H9 (cell line): ENCODE measurements at regions not wholly inside any gene's neighbourhood (a gene's known extent, or its start where the extent isn't known, plus 50 kb on each side); places are given as distances from the start of the nearest gene placed in this dataset.
"Not testable (repeated sequence)": the region's sequence is repeated elsewhere in the genome, so short reads cannot be mapped to it uniquely, and the experiment has no call there.

ENCODE experiments used
- DNase-seq: peaks from one replicate; pipeline ENCODE4 v3.0.0-alpha.2; 2017
- H2AFZ ChIP-seq: one replicate; pipeline ENCODE4 v1.6.1; 2013; ENCODE audit warnings: mild to moderate bottlenecking, low read length, control low read depth, moderate library complexity
- H2AK5ac ChIP-seq: 2 replicates; pipeline ENCODE4 v1.6.1; 2013; ENCODE audit warnings: low read length, control low read depth, mixed read lengths; ENCODE audit not compliant: insufficient read length
- H2BK120ac ChIP-seq: one replicate; pipeline ENCODE4 v1.6.1; 2013; ENCODE audit warnings: low read depth, mild to moderate bottlenecking, low read length, control low read depth, inconsistent platforms; ENCODE audit not compliant: poor library complexity, severe bottlenecking
- H2BK12ac ChIP-seq: 2 replicates; pipeline ENCODE4 v1.6.1; 2013; ENCODE audit warnings: low read length, control low read depth, mixed read lengths, low read depth; ENCODE audit not compliant: insufficient read length
- H2BK15ac ChIP-seq: 2 replicates; pipeline ENCODE4 v1.6.1; 2013; ENCODE audit warnings: low read depth, low read length, control low read depth
- H2BK20ac ChIP-seq: one replicate; pipeline ENCODE4 v1.6.1; 2013; ENCODE audit warnings: low read depth, mild to moderate bottlenecking, low read length, control low read depth, inconsistent platforms; ENCODE audit not compliant: poor library complexity, severe bottlenecking
- H2BK5ac ChIP-seq: 2 replicates; pipeline ENCODE4 v1.6.1; 2013; ENCODE audit warnings: low read length, control low read depth, mixed read lengths; ENCODE audit not compliant: insufficient read length
- H3K14ac ChIP-seq: 2 replicates; pipeline ENCODE4 v1.6.1; 2013; ENCODE audit warnings: low read length, control low read depth; ENCODE audit not compliant: insufficient read depth
- H3K18ac ChIP-seq: 2 replicates; pipeline ENCODE4 v1.6.1; 2013; ENCODE audit warnings: low read depth, mild to moderate bottlenecking, mixed read lengths, low read length, control low read depth; ENCODE audit not compliant: insufficient read length
- H3K23ac ChIP-seq: 2 replicates; pipeline ENCODE4 v1.6.1; 2013; ENCODE audit warnings: low read length, control low read depth, mixed read lengths, low read depth; ENCODE audit not compliant: insufficient read length
- H3K23me2 ChIP-seq: 2 replicates; pipeline ENCODE4 v1.6.1; 2013; ENCODE audit warnings: low read depth, mild to moderate bottlenecking, mixed read lengths, low read length, control low read depth; ENCODE audit not compliant: insufficient read length, poor library complexity, severe bottlenecking
- H3K27ac ChIP-seq: 2 replicates; pipeline ENCODE4 v1.5.1; 2013; ENCODE audit warnings: low read length, control low read depth, mixed read lengths, low read depth; ENCODE audit not compliant: insufficient read length
- H3K27me3 ChIP-seq: 2 replicates; pipeline ENCODE4 v1.6.1; 2013; ENCODE audit warnings: low read length, control low read depth, inconsistent platforms; ENCODE audit not compliant: insufficient read depth
- H3K4ac ChIP-seq: 2 replicates; pipeline ENCODE4 v1.6.1; 2013; ENCODE audit warnings: low read depth, mild to moderate bottlenecking, control low read depth, inconsistent platforms, low read length, moderate library complexity
- H3K4me1 ChIP-seq: 2 replicates; pipeline ENCODE4 v1.6.1; 2013; ENCODE audit warnings: low read length, control low read depth, inconsistent platforms; ENCODE audit not compliant: insufficient read depth
- H3K4me2 ChIP-seq: 2 replicates; pipeline ENCODE4 v1.6.1; 2013; ENCODE audit warnings: low read length, control low read depth, mixed read lengths; ENCODE audit not compliant: insufficient read length, insufficient read depth
- H3K56ac ChIP-seq: 2 replicates; pipeline ENCODE4 v1.6.1; 2013; ENCODE audit warnings: low read depth, mild to moderate bottlenecking, mixed read lengths, low read length, control low read depth; ENCODE audit not compliant: insufficient read length
- H3K79me1 ChIP-seq: 2 replicates; pipeline ENCODE4 v1.6.1; 2013; ENCODE audit warnings: low read depth, mild to moderate bottlenecking, moderate library complexity, low read length, control low read depth, inconsistent platforms; ENCODE audit not compliant: insufficient read depth, poor library complexity, severe bottlenecking
- H3K79me2 ChIP-seq: 2 replicates; pipeline ENCODE4 v1.6.1; 2013; ENCODE audit warnings: low read length, control low read depth, inconsistent platforms; ENCODE audit not compliant: insufficient read depth
- H3K9ac ChIP-seq: 2 replicates; pipeline ENCODE4 v1.6.1; 2013; ENCODE audit warnings: low read length, control low read depth, mixed read lengths; ENCODE audit not compliant: insufficient read length; ENCODE audit errors: extremely low read depth
- H3K9me3 ChIP-seq: one replicate; pipeline ENCODE4 v1.6.1; 2013; ENCODE audit warnings: low read depth, low read length, inconsistent platforms; ENCODE audit not compliant: control insufficient read depth
- H3T11ph ChIP-seq: one replicate; pipeline ENCODE4 v1.6.1; 2013; ENCODE audit warnings: mild to moderate bottlenecking, low read length, control low read depth, inconsistent platforms
- H4K20me1 ChIP-seq: one replicate; pipeline ENCODE4 v1.6.1; 2013; ENCODE audit not compliant: control insufficient read depth, insufficient read length, insufficient read depth
- H4K5ac ChIP-seq: 2 replicates; pipeline ENCODE4 v1.6.1; 2013; ENCODE audit warnings: low read depth, mild to moderate bottlenecking, mixed read lengths, low read length, control low read depth; ENCODE audit not compliant: insufficient read length
- H4K8ac ChIP-seq: replicated peaks from 2 replicates; pipeline ENCODE4 v1.6.1; 2013; ENCODE audit warnings: low read length, control low read depth, mixed read lengths, low read depth; ENCODE audit not compliant: insufficient read length
- H4K91ac ChIP-seq: 2 replicates; pipeline ENCODE4 v1.6.1; 2013; ENCODE audit warnings: low read depth, mild to moderate bottlenecking, moderate library complexity, mixed read lengths, low read length, control low read depth; ENCODE audit not compliant: insufficient read length
- H3K27ac Mint-ChIP-seq, 3 experiments: 2 replicates in 2 of 3; 3 replicates in 1 of 3; pipeline ENCODE4 v1.8.0; 2020 to 2021; ENCODE audit warnings: mixed read lengths in 3 of 3, mild to moderate bottlenecking in 1 of 3, moderate library complexity in 1 of 3
- H3K27me3 Mint-ChIP-seq: 2 replicates; pipeline ENCODE4 v1.8.0; 2021; ENCODE audit warnings: low read depth, mild to moderate bottlenecking, moderate library complexity, mixed read lengths
- H3K36me3 Mint-ChIP-seq, 3 experiments: 2 replicates in 2 of 3; 3 replicates in 1 of 3; pipeline ENCODE4 v1.8.0; 2020 to 2021; ENCODE audit warnings: low read depth in 3 of 3, mixed read lengths in 3 of 3; ENCODE audit not compliant: insufficient read depth in 1 of 3
- H3K4me1 Mint-ChIP-seq, 2 experiments: 2 replicates each; pipeline ENCODE4 v1.8.0; 2020; ENCODE audit warnings: mixed read lengths in 2 of 2
- H3K4me3 Mint-ChIP-seq, 2 experiments: 2 replicates in 1 of 2; 3 replicates in 1 of 2; pipeline ENCODE4 v1.8.0; 2020 to 2021; ENCODE audit warnings: mild to moderate bottlenecking in 2 of 2, mixed read lengths in 2 of 2, moderate library complexity in 1 of 2
- H3K9me3 Mint-ChIP-seq, 2 experiments: 2 replicates in 1 of 2; 3 replicates in 1 of 2; pipeline ENCODE4 v1.8.0; 2020; ENCODE audit warnings: mild to moderate bottlenecking in 2 of 2, mixed read lengths in 2 of 2, moderate library complexity in 1 of 2
- WGBS: extraction: QIAGEN DNeasy Blood & Tissue Kit; methylation state at CpG from one replicate; pipeline ENCODE4 v1.1.7; 2013; ENCODE audit warnings: missing lambda C conversion rate, low lambda C conversion rate, mixed read lengths; ENCODE audit not compliant: insufficient read length; ENCODE audit errors: extremely low coverage; 5-methylcytosine and 5-hydroxymethylcytosine counted together

- not testable (repeated sequence) for H3K79me2 ChIP-seq, H3K23ac ChIP-seq, H3K27ac Mint-ChIP-seq, H3K79me1 ChIP-seq, H2BK12ac ChIP-seq, H3K27me3 Mint-ChIP-seq, H3K9me3 ChIP-seq, H2BK20ac ChIP-seq, H3K9me3 Mint-ChIP-seq, H3T11ph ChIP-seq, H3K4me3 Mint-ChIP-seq, H2BK120ac ChIP-seq, H3K4me2 ChIP-seq, H4K5ac ChIP-seq, DNase-seq, H2BK15ac ChIP-seq, H3K4me1 Mint-ChIP-seq, H2AFZ ChIP-seq, H3K4me1 ChIP-seq, H3K18ac ChIP-seq, H3K14ac ChIP-seq, H2BK5ac ChIP-seq, H3K36me3 Mint-ChIP-seq, H4K20me1 ChIP-seq, H3K9ac ChIP-seq, H4K91ac ChIP-seq, H3K27ac ChIP-seq, H2AK5ac ChIP-seq, H3K27me3 ChIP-seq, H3K4ac ChIP-seq, H3K23me2 ChIP-seq, H4K8ac ChIP-seq, H3K56ac ChIP-seq
- WGBS = no CpG with 5 or more reads among the region's 29 CpGs
These were observed 395.6 kb upstream of the MGMT start for GRCh38 chr10:129071411-129071810.
